HG02759 (cell line): ENCODE measurements at regions not wholly inside any gene's neighbourhood (a gene's known extent, or its start where the extent isn't known, plus 50 kb on each side); places are given as distances from the start of the nearest gene placed in this dataset.

Source experiments
- ATAC-seq: cut with Tn5 transposase; IDR thresholded peaks from one replicate; pipeline ENCODE4 v1.9.1; 2021; ENCODE audit warnings: mild to moderate bottlenecking, moderate library complexity; ENCODE audit not compliant: unreplicated experiment

DNA sequence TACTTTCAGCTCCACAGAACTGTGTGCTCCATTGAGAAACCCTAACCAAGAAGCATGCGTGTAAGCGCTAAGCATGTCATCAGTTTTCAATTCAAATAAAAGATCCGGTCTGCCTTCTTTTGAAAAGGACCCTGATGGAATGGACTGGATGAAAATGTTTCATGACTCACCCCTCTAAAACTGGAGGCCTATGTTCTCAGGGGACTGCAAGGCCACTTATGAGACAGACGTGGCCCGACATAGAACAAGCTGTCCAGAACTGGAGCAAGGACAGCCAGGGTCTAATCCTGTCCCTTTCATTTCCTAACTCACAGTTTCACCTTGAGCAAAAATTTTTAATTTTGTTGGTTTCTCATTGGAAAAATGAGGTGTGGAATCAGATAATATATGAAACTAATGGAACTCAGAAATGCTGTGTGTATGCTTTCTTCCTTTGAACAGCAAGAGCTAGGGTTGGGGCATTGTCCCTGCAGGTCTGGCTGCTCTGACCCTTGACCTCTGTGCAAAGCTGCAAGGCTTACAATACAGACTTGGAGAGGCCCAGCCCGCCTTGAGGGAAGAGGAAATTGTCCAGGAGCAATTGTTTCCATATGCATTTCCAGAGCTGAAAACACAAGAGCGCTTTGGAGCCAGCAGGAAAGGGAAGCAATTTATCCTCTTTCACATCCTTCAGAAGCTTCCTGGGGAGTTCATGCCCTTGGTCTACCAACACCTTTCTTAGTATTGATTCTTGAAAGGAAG lies 553.4 kb upstream of the KLF12 start:
- no peak for ATAC-seq

DNA sequence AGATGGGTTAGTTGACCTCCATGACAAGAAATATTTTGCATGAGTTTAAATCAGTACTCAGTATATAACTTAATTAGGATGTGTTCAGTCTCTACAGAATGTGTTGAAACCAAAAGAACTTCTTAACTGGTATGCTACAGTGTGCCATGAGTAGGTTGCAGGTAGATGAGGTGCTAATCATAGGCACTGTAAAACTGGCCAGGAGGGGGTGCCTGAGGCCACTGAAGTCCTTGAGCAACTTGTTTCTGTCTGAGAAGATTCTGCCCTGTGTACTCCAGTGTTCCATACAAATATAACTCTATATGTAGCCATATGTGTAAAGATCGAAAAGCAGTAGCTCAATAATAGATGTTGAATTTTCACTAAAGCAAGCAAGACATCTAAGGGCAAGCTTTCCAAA lies 549.2 kb upstream of the KLF12 start:
- ATAC-seq: no peak

DNA sequence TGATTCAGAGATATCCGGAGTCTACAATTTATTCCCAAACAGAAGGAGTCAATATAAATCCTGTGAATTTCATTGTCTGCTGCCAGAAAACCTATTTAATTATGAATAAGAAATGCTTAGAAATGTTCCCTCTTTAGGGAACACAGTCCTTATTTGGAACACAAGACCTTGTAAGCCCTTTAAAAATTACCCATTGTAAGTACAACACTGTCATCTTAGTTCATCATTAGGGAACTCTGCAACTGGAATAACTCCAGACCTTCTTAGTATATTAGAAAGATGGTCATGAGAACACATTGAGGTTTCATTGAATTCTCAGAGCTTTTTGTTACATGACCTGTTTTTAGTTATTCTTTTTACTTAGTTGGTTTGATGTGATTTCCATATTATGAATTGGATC lies 548.5 kb upstream of the KLF12 start:
- ATAC-seq: no peak

DNA sequence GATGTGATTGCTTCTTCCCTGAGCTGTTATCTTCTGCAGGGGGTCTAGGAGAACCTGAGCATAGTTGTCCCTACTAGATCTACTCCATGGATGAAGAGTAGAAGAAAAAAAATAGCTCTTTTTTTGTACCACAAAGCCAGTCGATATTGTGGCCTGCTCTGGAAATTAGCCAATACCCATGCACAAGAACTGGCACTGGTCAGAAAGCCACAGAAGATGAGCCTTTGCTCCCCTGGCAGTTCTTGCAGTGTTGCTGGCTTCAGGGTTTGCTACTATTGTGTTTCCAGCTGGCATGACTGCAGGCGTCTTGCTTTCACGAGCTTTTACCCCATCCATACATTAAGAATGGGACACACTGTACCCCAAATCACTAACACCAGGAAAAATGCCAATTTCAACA lies 547.7 kb upstream of the KLF12 start:
- no peak for ATAC-seq

DNA sequence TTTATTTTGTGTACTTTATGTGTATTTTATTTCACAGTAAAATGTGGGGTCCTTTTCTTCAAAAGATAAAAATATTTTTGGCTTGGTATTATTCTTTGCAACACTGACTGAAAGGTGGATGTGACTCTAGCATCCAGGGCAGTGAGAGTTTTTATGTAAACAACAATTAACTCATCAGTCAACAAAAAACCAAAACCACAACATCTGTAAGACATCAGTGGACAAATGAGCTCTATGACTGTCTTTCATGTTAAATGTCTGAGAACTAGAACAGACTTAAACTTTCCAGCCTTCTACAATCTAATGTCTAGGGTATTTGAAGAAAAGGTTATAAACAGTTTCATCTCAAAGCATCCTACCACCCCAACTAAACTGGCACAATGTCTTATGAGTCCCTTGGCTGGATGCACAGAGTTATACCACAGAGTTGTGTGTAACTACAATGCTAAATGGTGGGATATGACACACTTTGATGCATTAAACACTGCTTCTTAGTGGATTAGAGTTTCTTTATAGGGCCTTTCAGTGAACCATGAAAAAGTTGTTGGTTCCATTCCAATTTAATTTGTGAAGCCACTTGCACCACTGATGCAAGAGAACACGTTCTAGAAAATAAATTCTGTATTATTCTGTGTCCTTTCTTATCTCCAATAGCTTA lies 544.2 kb upstream of the KLF12 start:
- no peak for ATAC-seq

DNA sequence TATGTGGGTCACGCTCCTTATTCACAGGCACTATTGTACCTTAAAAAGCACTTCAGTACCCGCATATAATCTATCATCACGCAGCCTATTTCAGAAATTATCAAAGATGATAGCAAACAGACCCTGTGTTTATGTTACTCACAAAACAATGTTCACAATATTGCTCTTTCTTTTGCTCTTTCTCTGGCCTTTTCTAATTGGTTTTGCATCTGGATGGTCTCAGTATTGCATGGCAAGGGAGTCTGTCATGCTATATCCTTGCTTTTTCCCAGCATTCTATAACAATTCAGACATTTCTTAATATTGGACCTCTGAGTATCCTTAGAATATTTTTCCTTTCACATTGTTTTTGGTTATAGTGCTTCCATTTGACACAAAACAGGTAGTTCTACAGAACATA lies 541.8 kb upstream of the KLF12 start:
- no peak for ATAC-seq

DNA sequence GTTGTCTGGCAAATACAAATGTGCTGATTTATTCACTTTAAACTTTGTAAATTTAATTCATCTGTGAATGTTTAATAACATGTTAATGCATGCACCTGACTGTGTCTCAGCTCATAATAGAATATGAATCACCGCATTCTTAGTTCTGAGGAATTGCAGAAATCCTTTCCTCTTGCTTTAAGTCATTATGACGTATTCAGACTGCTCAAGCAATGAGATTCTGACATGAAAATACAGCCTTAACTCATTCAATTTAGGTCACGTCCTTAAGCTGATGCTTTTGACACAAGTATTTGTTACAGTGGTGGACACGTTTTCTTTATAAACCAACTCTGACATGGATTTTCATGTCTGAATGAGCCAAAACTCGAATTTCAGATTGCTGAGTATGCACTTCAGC lies 541.0 kb upstream of the KLF12 start:
- ATAC-seq: no peak

DNA sequence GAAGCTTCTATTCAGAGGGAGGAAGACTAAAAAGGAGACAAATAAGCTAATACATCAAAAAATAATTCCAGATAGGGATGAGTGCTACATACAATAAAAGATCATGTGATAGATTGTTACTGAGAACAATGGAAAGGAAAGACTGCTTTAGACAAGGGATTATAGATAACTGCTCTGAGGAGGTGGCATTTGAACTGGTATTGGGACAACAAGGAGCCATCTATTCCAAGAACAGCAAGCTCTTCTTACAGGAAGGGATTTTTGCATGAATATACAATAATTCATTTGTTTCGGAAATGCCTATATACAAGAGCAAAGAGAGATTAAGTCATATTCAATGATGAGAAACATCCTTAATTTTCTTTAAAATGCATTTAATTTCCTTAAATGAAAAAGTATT lies 540.5 kb upstream of the KLF12 start:
- ATAC-seq: no peak

DNA sequence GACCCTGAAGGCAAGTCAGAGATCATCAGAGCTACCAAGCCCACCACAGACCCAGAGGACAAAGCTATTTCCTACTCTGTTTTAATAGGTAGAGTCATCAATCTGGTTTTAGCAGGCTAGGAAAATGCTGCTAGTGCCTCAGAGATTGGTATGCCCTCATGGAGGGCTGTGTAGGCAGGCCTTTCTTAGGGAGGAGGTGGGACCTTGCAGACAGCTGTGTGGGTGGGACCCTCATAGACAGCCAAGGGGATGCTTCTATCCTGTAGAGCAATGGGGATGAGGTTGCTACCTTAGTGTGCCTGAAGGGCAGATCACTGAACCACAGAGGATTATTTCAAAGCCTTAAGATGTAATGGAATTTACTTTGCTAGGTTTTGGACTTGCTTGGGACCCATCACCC lies 534.9 kb upstream of the KLF12 start:
- ATAC-seq: no peak

DNA sequence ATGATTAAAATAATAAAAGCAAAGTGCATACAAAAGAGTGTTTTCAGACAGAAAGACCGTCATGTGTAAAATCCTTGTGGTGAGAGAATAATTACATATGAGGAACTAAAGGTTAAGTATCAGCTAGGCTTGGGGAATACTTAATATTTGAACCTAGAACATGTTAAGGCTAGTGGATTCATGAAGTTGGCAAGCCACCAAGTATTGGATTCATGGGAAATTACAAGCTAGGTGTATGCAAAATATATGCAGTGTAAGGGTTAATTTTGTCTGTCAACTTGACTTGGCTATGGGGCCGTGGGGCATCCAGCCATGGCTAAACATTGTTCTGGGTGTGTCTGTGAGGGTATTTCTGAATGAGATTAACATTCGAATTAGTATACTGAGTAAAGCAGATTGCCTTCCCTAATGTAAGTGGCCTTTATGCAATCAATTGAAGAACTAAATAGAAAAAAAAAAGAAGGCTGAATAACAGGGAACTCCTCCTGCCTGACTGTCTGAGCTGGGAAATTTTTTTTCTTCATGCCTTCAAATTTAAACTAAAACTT lies 533.5 kb upstream of the KLF12 start:
- ATAC-seq: no peak

DNA sequence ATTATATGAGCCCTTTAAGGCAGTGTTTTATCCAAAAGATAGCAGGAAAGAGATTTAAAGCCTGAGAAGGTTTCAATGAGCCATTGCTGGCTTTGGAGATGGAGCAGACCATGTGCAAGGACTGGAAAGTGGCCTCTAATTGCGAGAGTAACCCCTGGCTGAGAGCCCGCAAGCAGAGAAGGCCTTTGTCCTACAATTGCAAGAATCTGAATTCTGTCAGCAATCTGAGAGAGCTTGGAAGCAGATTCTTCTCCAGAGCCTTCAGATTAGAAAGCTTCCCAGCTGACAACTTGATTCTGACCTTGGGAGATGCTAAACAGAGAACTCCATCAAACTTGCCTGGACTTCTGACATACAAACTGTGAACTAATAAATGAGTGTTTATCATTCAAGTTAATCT lies 528.7 kb upstream of the KLF12 start:
- no peak for ATAC-seq

DNA sequence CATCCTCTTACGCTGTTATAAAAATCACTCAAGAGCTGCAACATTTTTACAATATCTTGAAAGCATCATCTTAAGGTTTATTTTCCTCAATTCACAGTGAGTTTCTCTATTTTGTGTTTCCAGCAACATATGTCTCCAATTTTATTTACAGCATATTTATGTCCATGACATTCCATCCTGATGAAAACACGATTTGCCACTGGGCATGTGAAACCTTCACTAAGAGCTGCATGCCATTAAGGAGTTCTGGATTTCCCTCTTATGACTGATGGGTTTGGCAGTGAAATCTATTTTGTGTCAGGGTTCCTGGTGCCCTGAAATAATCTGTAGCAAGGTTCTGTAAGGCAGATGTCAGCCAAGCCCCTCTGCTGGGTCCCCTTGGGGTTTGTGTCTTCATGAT lies 527.6 kb upstream of the KLF12 start:
- no peak for ATAC-seq

DNA sequence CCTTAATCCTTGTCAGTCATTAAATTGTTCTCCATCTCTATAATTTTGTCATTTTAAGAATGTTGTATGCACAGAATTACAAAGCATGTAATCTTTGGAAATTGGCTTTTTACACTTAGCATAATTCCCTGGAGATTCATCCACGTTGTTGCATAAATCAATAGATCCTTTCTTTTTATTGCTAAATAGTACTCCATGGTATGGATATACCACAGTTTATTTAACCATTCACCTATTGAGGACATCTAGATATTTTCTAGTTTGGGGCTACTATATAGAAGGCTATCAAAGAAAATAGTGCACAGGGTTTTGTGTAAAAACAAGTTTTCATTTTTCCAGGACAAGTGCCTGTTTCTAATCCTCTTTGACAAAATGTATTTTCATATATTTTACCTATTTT lies 523.6 kb upstream of the KLF12 start:
- no peak for ATAC-seq

DNA sequence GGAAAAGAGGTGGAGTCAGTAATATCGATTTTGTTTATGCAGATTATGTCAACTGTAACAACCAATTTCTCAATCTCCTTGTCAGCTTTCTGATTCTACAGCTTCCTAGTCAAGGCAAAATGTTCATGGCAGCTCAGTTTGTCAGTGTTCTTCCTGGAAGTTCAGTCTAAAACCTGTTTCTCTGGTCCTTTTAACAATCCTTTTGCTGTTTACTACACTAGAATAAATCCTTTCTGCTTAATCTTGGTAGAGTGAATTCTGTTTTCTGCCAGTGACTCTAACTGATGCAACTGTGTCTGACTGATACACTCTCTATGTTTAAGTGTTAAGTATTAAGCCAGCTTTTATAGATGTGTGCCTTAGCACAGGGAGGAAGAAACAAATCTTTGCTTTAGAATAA lies 516.9 kb upstream of the KLF12 start:
- ATAC-seq: no peak

DNA sequence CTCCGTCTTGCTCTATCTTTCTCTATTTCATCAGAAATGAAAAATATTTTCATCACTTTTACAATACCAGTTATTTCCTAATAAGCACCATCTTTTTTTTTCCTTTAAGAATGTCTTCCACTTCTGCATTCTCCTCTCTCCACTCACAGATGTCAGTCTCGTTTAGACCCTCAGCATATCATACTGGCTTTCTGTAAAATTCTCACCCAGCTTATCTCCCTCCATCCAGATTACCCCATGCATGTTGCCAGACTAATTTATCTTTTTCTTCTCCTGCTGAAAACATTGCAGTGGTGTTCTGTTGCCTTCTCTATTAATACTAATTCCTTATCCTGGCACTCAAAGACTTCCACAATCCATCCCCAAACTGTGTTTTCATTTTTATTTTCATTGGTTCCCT lies 513.8 kb upstream of the KLF12 start:
- ATAC-seq: no peak

DNA sequence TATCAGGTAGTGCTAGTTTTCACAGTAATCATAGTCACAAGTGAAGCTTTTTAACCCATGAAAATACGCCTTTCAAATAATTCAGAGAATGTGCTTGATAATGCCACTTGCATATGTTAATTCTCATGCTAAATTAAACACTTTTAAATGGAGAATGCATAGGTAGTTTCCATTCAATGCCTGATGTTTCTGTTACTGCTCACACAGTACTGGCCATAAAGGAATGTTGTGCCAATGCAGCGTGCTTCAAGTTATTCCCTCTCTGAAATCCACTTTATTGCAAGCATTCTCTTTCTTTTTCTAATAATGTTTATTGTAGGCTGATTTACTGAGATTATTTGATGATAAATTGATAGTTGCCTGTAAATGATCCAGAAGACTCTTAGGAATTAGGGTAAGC lies 513.0 kb upstream of the KLF12 start:
- ATAC-seq: no peak

DNA sequence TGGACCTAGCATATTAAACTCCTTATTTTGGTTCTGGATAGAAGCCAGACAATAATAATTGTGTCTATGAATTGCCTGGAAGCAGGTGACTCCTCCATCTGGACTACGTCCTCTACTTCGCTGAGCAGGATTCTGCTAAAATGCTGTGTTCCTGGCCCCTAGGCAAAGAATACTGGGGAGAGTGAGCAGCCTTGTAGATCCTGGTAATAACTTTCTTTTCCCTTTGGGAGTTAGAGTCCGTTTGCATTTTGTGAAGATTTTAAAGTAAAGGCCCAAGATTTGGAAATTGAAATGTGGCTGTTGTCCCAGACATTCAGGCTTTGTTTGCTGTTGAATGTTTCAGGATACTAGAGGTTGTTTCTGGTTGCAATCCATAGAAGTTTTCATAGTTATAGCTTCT lies 511.9 kb upstream of the KLF12 start:
- no peak for ATAC-seq

DNA sequence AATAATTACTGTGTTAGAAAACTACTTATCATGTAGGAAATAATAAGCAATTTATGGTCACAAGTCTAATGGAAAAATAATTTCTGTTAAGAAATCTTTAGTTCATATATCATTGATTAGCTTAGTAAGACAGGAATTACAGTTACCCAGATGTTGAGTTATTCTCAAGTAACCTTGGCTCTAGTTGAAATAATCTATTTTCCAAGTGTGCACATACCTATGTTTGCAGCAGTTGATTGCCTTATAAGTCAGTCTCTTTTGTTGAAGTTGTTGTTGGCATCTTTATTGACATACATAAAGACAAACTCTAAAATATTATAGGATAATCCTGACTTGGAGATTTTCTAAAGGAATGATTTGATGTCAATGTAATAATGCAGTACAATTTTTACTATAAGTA lies 511.4 kb upstream of the KLF12 start:
- no peak for ATAC-seq

DNA sequence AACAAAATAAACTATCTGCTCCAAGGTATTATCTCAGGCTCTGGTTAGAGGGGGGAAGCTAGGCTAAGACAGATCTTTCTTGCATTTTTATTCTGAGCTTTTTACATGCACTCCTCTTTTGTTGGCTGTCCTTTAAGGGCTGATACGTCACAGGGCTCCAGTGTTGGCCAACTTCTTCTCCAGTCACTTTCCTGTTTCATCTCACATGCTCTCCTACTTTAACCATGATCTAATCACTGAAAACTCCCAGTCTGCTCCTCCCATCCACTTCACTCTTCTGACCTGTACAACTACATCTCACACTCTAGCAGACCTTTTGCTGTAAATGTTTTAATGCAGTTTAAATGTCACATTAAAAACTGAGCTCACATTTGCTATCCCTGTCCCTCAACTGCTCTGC lies 510.0 kb upstream of the KLF12 start:
- no peak for ATAC-seq

DNA sequence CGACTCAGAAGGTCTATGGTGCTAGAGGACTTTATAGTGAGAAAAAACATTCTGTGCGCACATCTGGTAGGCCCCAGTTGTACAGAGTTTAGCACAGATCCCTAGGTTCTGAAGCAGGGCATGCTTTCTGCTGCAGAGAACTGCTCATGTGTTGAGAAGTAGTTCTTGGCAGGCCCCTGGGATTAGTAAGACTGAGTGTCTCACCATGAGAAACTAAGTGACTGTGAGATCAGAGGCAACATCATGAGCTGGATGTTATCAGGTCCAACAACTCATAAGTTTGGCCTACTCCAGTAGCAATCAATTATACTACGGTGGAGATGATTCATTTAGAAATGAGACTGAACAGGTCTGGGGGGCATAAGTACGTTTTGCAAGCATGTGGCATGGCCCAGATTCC lies 507.4 kb upstream of the KLF12 start:
- ATAC-seq: no peak

DNA sequence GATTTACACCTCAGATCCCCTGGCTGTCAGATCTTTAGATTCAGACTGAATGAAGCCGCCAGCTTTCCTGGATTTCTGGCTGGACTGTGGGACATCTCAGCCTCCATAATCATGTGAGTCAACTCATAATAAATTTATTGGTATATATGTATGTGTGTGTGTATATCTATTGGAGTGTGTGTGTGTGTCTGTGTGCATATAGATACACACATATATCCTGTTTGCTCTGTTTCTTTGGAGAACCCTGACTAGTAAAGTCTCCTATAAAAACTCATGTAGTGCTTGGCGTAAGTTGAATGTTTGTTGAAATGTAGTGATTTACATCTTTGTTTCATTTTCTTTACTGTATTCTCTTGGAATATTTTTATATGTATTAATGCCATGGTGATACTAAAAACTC lies 499.5 kb upstream of the KLF12 start:
- no peak for ATAC-seq

DNA sequence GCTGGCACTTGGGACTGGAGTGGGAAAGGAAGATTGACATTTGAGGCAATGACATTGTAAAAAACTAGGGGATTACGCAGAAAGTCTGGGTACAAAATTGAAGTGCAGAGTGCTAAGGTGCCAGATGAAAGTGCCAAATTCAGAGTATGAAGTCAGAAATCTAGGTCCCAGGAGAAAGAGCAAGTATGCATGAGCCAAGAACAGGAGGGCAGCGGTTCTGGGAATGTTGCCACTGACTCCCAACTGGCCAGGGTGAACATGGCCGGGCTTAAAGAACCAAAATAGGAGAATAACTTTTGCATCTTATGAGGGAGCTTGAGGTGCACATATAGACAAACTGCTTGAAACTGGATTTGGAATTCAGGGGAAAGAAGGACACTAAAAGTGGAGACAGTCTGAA lies 495.8 kb upstream of the KLF12 start:
- no peak for ATAC-seq

DNA sequence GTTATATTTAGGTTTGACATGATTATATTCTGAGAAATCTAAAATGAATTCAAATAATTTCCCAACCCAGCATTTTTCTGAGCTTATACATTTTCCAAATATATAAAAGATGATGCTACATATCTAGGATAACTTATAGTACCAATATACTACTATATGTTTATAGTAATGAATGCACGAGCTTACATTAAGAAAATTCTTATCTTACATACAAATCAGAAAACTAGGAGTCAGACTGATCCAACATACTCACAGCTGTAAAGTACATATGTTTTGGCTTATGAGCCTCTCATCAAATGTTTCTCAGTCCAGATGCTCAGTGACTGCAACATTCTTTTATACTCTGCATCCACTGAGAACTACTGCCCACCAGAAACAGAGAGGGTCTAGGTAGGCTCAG lies 491.3 kb upstream of the KLF12 start:
- ATAC-seq: no peak
